Adrenal gland (tissue), 9 donors: ENCODE measurements at regions not wholly inside any gene's neighbourhood (a gene's known extent, or its start where the extent isn't known, plus 50 kb on each side); places are given as distances from the start of the nearest gene placed in this dataset.

Source experiments
- DNase-seq, 7 donors: peaks; one replicate each; pipeline ENCODE4 v3.0.0-alpha.2; 2019 to 2020
- H3K27ac ChIP-seq, 5 donors: fragments of 200-600 bp; sonication (generic) in 4 of 5; 1 replicate in 3 of 5; 2 replicates in 2 of 5; pipeline versions ENCODE4 v1.5.1 to v1.8.0; 2016 to 2020; ENCODE audit warnings: mild to moderate bottlenecking in 1 of 5
- H3K27me3 ChIP-seq: fragments of 200-600 bp; 2 replicates; pipeline ENCODE4 v1.8.0; 2021
- H3K36me3 ChIP-seq, 2 donors: fragments of 200-600 bp; replicated peaks in 1 of 2; 1 replicate in 1 of 2; 2 replicates in 1 of 2; pipeline versions ENCODE4 v1.5.1 to v1.8.0; 2018 to 2022
- H3K4me1 ChIP-seq, 2 donors: fragments of 200-600 bp; replicated peaks in 1 of 2; 1 replicate in 1 of 2; 2 replicates in 1 of 2; pipeline versions ENCODE4 v1.5.1 to v1.8.0; 2018 to 2021
- H3K4me3 ChIP-seq, 4 donors: fragments of 200-600 bp; sonication (generic) in 3 of 4; one replicate each; pipeline ENCODE4 v1.5.1; 2016 to 2018
- H3K9me3 ChIP-seq, 3 donors: fragments of 200-600 bp; sonication (generic) in 1 of 3; replicated peaks in 1 of 3; 1 replicate in 2 of 3; 2 replicates in 1 of 3; pipeline versions ENCODE4 v1.5.1 to v1.8.0; 2016 to 2021
- CTCF ChIP-seq, 6 experiments: fragments of 450-650 bp in 4 of 6; fragments of 200-600 bp in 2 of 6; sonication (generic) in 1 of 6; IDR thresholded peaks; 1 replicate in 5 of 6; 2 replicates in 1 of 6; pipeline versions ENCODE4 v1.5.1 to v1.8.0; 2016 to 2021; ENCODE audit warnings: antibody characterized with exemption in 6 of 6, mild to moderate bottlenecking in 2 of 6, moderate library complexity in 1 of 6
- POLR2A ChIP-seq, 2 donors: fragments of 450-650 bp; IDR thresholded peaks; one replicate each; pipeline ENCODE4 v1.6.1; 2017; ENCODE audit warnings: antibody characterized with exemption in 2 of 2, mild to moderate bottlenecking in 2 of 2, moderate library complexity in 1 of 2
- WGBS, 4 donors: extraction: QIAGEN DNeasy Blood & Tissue Kit in 2 of 4; methylation state at CpG; one replicate each; pipeline versions ENCODE4 v1.1.5 to v1.1.7; 2013 to 2017; 5-methylcytosine and 5-hydroxymethylcytosine counted together
- intact Hi-C, 2 donors: fragments of 100-400 bp; cut with DNase I; formaldehyde crosslinking; loops; one replicate each; pipeline versions ENCODE4 v1.14.1 to v1.15.0; 2022 to 2023
- donor health status: healthy with polysubstance abuse.
- donor health status: Bipolar disorder and iron deficiency.
- donor health status: DM: yes; HTN: yes; CAD: no.
- donor health status: DM: no; HTN: no; CAD: no.
- donor health status: DM: no; HTN: no; CAD: no.

DNA sequence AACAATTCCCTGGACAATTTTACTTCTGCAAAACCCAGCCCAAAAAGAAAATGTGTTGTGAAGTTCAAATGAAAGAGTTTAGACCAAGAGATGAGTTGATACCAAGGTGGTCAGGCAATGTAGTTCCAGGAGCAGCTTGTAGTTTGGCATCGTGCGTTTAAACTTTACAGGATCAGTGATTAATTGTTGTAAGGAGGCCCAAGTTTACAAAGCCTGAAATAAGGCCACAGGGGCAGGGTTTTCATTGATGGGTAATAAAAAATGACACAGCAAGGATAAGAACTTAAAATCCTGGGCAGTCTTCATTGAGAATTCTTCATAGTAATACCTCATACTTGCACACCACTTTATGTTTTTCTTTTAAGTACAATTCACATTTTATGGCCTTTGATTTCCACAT is 463.9 kb upstream of the HNRNPA3 start:
- H3K36me3 ChIP-seq = no peaks in the 10 kb centered on the region
- no peak for TF ChIP-seq CTCF (IDR thresholded peaks at IDR 0.05)
- no peak for TF ChIP-seq POLR2A (IDR thresholded peaks at IDR 0.05)
- H3K9me3 ChIP-seq = no peaks in the 10 kb centered on the region
- intact Hi-C loops = no loop called here
- DNase-seq = no peak
- no peaks in the 10 kb centered on the region for H3K27me3 ChIP-seq
- H3K27ac ChIP-seq = no peak overlapping the region
- H3K4me1 ChIP-seq = peaks cover 0 to 9% of the 10 kb centered on the region in 2 donors
- H3K4me3 ChIP-seq = no peak overlapping the region
- WGBS, 4 donors = 28 to 44% (median 40%) methylated on average over 2 of the region's 2 CpGs

DNA sequence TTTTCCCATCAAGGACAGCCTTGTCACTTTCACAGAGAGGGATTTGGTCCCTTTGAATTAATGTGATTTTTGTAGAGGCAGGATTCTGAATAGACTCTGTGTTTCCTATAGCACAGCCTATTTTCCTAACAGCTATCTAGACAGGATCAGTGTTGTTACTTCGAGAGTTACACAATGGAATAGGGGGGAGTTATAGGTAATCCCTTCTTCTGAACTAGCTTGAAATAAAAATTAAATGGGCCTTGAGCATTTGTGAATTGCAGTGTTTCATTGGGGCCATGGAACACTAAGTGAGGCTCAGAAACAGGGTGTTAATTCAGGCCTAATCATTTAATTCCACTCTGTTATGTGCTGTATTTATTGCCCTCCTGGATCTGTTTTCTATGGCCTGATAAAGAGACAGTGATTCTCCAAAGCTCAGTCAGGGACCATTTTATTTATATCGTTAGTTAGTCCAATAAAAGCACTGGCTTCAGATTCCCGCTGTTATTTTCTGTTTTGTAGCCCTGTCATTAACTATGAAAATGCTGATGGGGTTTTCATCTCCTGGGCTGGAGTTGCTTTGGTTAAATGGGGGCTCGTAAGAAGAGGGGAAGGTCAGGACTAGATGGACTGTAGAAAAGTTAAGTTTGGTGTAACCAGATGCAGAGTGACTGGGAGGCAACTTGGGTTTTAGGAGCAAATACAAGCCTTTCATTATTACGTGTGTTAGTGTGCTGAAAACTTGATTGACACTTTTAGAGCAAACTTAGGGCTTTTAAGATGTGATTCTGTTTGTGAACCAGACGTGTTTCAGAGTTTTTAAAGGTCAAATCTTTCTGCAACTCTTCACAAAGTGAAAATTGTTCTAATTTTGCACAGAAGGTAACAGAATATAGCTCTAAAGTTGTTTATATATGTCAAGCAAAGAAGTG is 461.0 kb upstream of the HNRNPA3 start:
- no peak for DNase-seq
- TF ChIP-seq POLR2A (IDR thresholded peaks at IDR 0.05) (no peak), CTCF (IDR thresholded peaks at IDR 0.05) (no peak)
- intact Hi-C loops = no loop called here
- Histone ChIP-seq H3K4me1 (peaks cover 0 to 17% of the 10 kb centered on the region in 2 donors), H3K36me3 (no peaks in the 10 kb centered on the region), H3K27me3 (no peaks in the 10 kb centered on the region), H3K9me3 (no peaks in the 10 kb centered on the region), H3K27ac (no peak overlapping the region), H3K4me3 (no peak overlapping the region)
- 69 to 83% (median 75%) methylated on average over 6 of the region's 6 CpGs for WGBS, 4 donors

- no peaks in the 10 kb centered on the region for H3K9me3 ChIP-seq
- TF ChIP-seq CTCF (IDR thresholded peaks at IDR 0.05) (no peak), POLR2A (IDR thresholded peaks at IDR 0.05) (no peak)
- H3K4me3 ChIP-seq = no peak overlapping the region
- intact Hi-C loops = no loop called here
- 91 to 94% (median 93%) methylated on average over 1 of the region's 1 CpG for WGBS, 4 donors
- peaks cover 0 to 17% of the 10 kb centered on the region in 2 donors for H3K4me1 ChIP-seq
- no peak overlapping the region for H3K27ac ChIP-seq
- no peaks in the 10 kb centered on the region for H3K27me3 ChIP-seq
- no peak for DNase-seq
- H3K36me3 ChIP-seq = no peaks in the 10 kb centered on the region
Measured at GRCh38 chr2:176752295-176752694, 460.3 kb upstream of the HNRNPA3 start.

DNA sequence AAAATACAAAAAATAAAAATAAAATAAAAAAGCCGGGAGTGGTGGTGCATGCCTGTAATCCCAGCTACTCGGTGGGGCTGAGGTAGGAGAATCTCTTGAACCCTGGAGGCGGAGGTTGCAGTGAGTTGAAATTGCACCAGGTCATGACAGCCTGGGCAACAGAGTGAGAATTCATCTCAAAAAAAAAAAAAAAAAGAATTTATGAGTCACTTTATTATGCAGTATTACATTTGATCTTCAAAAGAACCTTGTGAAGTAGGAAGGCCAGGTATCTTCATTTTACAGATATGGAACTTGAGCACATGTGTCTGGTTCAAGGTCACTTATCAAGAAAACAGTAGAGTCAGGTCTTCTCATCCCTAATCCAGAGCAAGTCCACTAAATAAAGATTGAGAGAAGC is 459.4 kb upstream of the HNRNPA3 start:
- Histone ChIP-seq H3K9me3 (no peaks in the 10 kb centered on the region), H3K4me3 (no peak overlapping the region), H3K36me3 (no peaks in the 10 kb centered on the region), H3K27me3 (no peaks in the 10 kb centered on the region), H3K27ac (no peak overlapping the region), H3K4me1 (peaks cover 0 to 12% of the 10 kb centered on the region in 2 donors)
- WGBS, 4 donors = 67 to 85% (median 80%) methylated on average over 3 of the region's 3 CpGs
- TF ChIP-seq POLR2A (IDR thresholded peaks at IDR 0.05) (no peak), CTCF (IDR thresholded peaks at IDR 0.05) (no peak)
- intact Hi-C loops = no loop called here
- no peak for DNase-seq
